Neural progenitor cell (in vitro differentiated cells): ENCODE measurements at regions not wholly inside any gene's neighbourhood (a gene's known extent, or its start where the extent isn't known, plus 50 kb on each side); places are given as distances from the start of the nearest gene placed in this dataset.

Experiments
- DNase-seq: peaks from one replicate; pipeline ENCODE4 v3.0.0-alpha.2; 2016; ENCODE audit warnings: low spot score
- H2AFZ ChIP-seq: fragments of 200-600 bp; sonication (generic); replicated peaks from 2 replicates; pipeline ENCODE4 v1.6.1; 2016; ENCODE audit warnings: antibody characterized with exemption
- H3F3A ChIP-seq: fragments of 200-600 bp; sonication (generic); 2 replicates; pipeline ENCODE4 v1.6.1; 2016; ENCODE audit warnings: antibody characterized with exemption, low read depth
- H3K27ac ChIP-seq: fragments of 200-600 bp; sonication (generic); 2 replicates; pipeline ENCODE4 v1.5.1; 2016; ENCODE audit warnings: mild to moderate bottlenecking
- H3K27me3 ChIP-seq: fragments of 200-600 bp; sonication (generic); 2 replicates; pipeline ENCODE4 v1.6.1; 2016; ENCODE audit warnings: mild to moderate bottlenecking, moderate library complexity
- H3K36me3 ChIP-seq: fragments of 200-600 bp; sonication (generic); 2 replicates; pipeline ENCODE4 v1.5.1; 2016
- H3K4me1 ChIP-seq: fragments of 200-600 bp; sonication (generic); 2 replicates; pipeline ENCODE4 v1.6.1; 2016; ENCODE audit warnings: mixed run types
- H3K4me2 ChIP-seq: fragments of 200-600 bp; sonication (generic); 2 replicates; pipeline ENCODE4 v1.6.1; 2016
- H3K4me3 ChIP-seq: fragments of 200-600 bp; sonication (generic); 2 replicates; pipeline ENCODE4 v1.5.1; 2016
- H3K79me2 ChIP-seq: fragments of 200-600 bp; sonication (generic); 2 replicates; pipeline ENCODE4 v1.6.1; 2016; ENCODE audit warnings: low read depth
- H3K9ac ChIP-seq: fragments of 200-600 bp; sonication (generic); 2 replicates; pipeline ENCODE4 v1.6.1; 2016
- H3K9me3 ChIP-seq: fragments of 200-600 bp; sonication (generic); 2 replicates; pipeline ENCODE4 v1.5.1; 2016; ENCODE audit warnings: low read depth
- H4K20me1 ChIP-seq: fragments of 200-600 bp; sonication (generic); 2 replicates; pipeline ENCODE4 v1.6.1; 2016; ENCODE audit warnings: low read depth
- H3K27ac Mint-ChIP-seq: 3 replicates; pipeline ENCODE4 v1.8.0; 2021; ENCODE audit warnings: mixed read lengths
- H3K27me3 Mint-ChIP-seq: 2 replicates; pipeline ENCODE4 v1.8.0; 2022; ENCODE audit warnings: low read depth, mild to moderate bottlenecking, inconsistent platforms, moderate library complexity, mixed read lengths; ENCODE audit not compliant: insufficient read depth
- H3K36me3 Mint-ChIP-seq: 3 replicates; pipeline ENCODE4 v1.8.0; 2021; ENCODE audit warnings: mixed read lengths
- H3K4me1 Mint-ChIP-seq: 3 replicates; pipeline ENCODE4 v1.8.0; 2021; ENCODE audit warnings: mixed read lengths
- H3K4me3 Mint-ChIP-seq: 3 replicates; pipeline ENCODE4 v1.8.0; 2021; ENCODE audit warnings: mild to moderate bottlenecking, moderate library complexity, mixed read lengths
- H3K9me3 Mint-ChIP-seq: 3 replicates; pipeline ENCODE4 v1.8.0; 2020; ENCODE audit warnings: mixed read lengths
- CTCF ChIP-seq: fragments of 200-600 bp; sonication (generic); IDR thresholded peaks from 2 replicates; pipeline ENCODE4 v1.5.1; 2017; ENCODE audit warnings: antibody characterized with exemption, mild to moderate bottlenecking
- EZH2 ChIP-seq: fragments of 200-600 bp; sonication (generic); IDR thresholded peaks from 2 replicates; pipeline ENCODE4 v1.6.1; 2017; ENCODE audit warnings: antibody characterized with exemption, mild to moderate bottlenecking, moderate library complexity
- EZH2phosphoT487 ChIP-seq: fragments of 200-600 bp; sonication (generic); IDR thresholded peaks from 2 replicates; pipeline ENCODE4 v1.6.1; 2017; ENCODE audit warnings: antibody characterized with exemption

- H3K4me1 ChIP-seq: no peaks in the 10 kb centered on the region
- no peak for DNase-seq
Observed at GRCh38 chr7:130931423-130931822, 197.4 kb upstream of the KLF14 start.

GRCh38 chr7:130932088-130932487, 198.1 kb upstream of the KLF14 start:
- no peaks in the 10 kb centered on the region for H3K36me3 Mint-ChIP-seq
- H3K79me2 ChIP-seq: no peaks in the 10 kb centered on the region
- no peak for TF ChIP-seq EZH2phosphoT487
- TF ChIP-seq CTCF: no peak
- no peak for TF ChIP-seq EZH2

More at GRCh38 chr7:130931423-130931822, 197.4 kb upstream of the KLF14 start:
- Mint-ChIP-seq H3K9me3 (no peaks in the 10 kb centered on the region), H3K36me3 (no peaks in the 10 kb centered on the region), H3K4me1 (peaks cover 12% of the 10 kb centered on the region), H3K27ac (no peak overlapping the region), H3K27me3 (peaks cover 14% of the 10 kb centered on the region), H3K4me3 (no peak overlapping the region)
- Histone ChIP-seq H3K36me3 (no peaks in the 10 kb centered on the region), H3K4me3 (no peak overlapping the region), H3K27me3 (no peaks in the 10 kb centered on the region), H3F3A (no peaks in the 10 kb centered on the region), H3K9ac (no peak overlapping the region), H2AFZ (no peak overlapping the region), H3K27ac (no peak overlapping the region), H4K20me1 (no peaks in the 10 kb centered on the region), H3K9me3 (no peaks in the 10 kb centered on the region), H3K79me2 (no peaks in the 10 kb centered on the region), H3K4me2 (no peak overlapping the region)
- no peak for TF ChIP-seq CTCF
- TF ChIP-seq EZH2: no peak
- no peak for TF ChIP-seq EZH2phosphoT487

GRCh38 chr7:130932667-130933432, 198.8 kb upstream of the KLF14 start:
- Histone ChIP-seq H3K9me3 (no peaks in the 10 kb centered on the region), H4K20me1 (no peaks in the 10 kb centered on the region), H3K27ac (no peak overlapping the region), H3K9ac (no peak overlapping the region), H3K4me3 (no peak overlapping the region), H3K36me3 (no peaks in the 10 kb centered on the region), H3F3A (no peaks in the 10 kb centered on the region), H3K4me2 (no peak overlapping the region), H3K79me2 (no peaks in the 10 kb centered on the region), H3K27me3 (no peaks in the 10 kb centered on the region), H3K4me1 (no peaks in the 10 kb centered on the region), H2AFZ (no peak overlapping the region)
- Mint-ChIP-seq H3K27me3 (peaks cover 7% of the 10 kb centered on the region), H3K4me1 (peaks cover 3% of the 10 kb centered on the region), H3K9me3 (no peaks in the 10 kb centered on the region), H3K4me3 (no peak overlapping the region), H3K36me3 (no peaks in the 10 kb centered on the region), H3K27ac (no peak overlapping the region)
- DNase-seq: no peak
- TF ChIP-seq EZH2 (no peak), EZH2phosphoT487 (no peak), CTCF (no peak)

More at GRCh38 chr7:130932088-130932487, 198.1 kb upstream of the KLF14 start:
- H3K36me3 ChIP-seq: no peaks in the 10 kb centered on the region
- DNase-seq: no peak
- peaks cover 9% of the 10 kb centered on the region for H3K4me1 Mint-ChIP-seq
- no peaks in the 10 kb centered on the region for H3K9me3 Mint-ChIP-seq
- no peak overlapping the region for H3K27ac ChIP-seq
- H2AFZ ChIP-seq: no peak overlapping the region
- no peaks in the 10 kb centered on the region for H3F3A ChIP-seq
- H3K27me3 ChIP-seq: no peaks in the 10 kb centered on the region
- H3K9ac ChIP-seq: no peak overlapping the region
- H3K4me3 Mint-ChIP-seq: no peak overlapping the region
- no peak overlapping the region for H3K4me3 ChIP-seq
- H3K27me3 Mint-ChIP-seq: peaks cover 13% of the 10 kb centered on the region
- no peaks in the 10 kb centered on the region for H4K20me1 ChIP-seq
- H3K4me1 ChIP-seq: no peaks in the 10 kb centered on the region
- H3K4me2 ChIP-seq: no peak overlapping the region
- no peaks in the 10 kb centered on the region for H3K9me3 ChIP-seq
- no peak overlapping the region for H3K27ac Mint-ChIP-seq
